GM18951 (cell line): ENCODE measurements at regions not wholly inside any gene's neighbourhood (a gene's known extent, or its start where the extent isn't known, plus 50 kb on each side); places are given as distances from the start of the nearest gene placed in this dataset.

Experiments used
- POLR2A ChIP-seq: IDR thresholded peaks from 4 replicates; pipeline ENCODE4 v1.6.1; 2011; ENCODE audit warnings: mild to moderate bottlenecking; ENCODE audit not compliant: insufficient read length, insufficient read depth; ENCODE audit errors: extremely low read depth
- in situ Hi-C: fragments of 300-500 bp; cut with MboI; formaldehyde crosslinking; loops from one replicate; pipeline ENCODE4 v1.12.0; 2022; ENCODE audit warnings: low sequenced_read_pairs, mixed read lengths, inconsistent platforms; ENCODE audit not compliant: unreplicated experiment

GRCh38 chr15:48002767-48003166 is 118.0 kb upstream of the SLC24A5 start:
- in situ Hi-C loops, result no loop called here
- TF ChIP-seq POLR2A, result no peak

DNA sequence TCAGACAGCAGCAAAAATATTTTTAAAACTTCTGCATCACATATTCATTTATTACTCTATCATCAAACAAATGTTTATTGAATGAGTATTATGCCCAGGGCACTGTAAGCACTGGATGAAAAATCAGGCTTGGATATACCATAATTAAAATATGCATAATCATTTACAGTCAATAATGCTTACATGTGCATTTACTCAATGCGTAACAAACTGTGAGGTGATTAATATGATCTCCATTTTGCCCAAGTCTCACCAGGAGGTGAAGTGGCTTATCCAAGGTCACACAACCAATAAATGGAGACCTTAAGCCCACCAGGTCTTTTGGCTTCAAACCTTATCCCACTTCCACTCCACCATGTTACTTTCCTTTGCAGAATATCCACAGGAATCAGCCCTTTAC is 117.3 kb upstream of the SLC24A5 start:
- in situ Hi-C loops, result no loop called here
- TF ChIP-seq POLR2A, result no peak

GRCh38 chr15:48005077-48005476 is 115.7 kb upstream of the SLC24A5 start:
- no peak for TF ChIP-seq POLR2A
- in situ Hi-C loops, result no loop called here

GRCh38 chr15:48006031-48006511 is 114.7 kb upstream of the SLC24A5 start:
- no peak for TF ChIP-seq POLR2A
- in situ Hi-C loops, result no loop called here

- in situ Hi-C loops, result no loop called here
- TF ChIP-seq POLR2A, result no peak
These were observed 110.5 kb upstream of the SLC24A5 start for GRCh38 chr15:48010316-48010715.

GRCh38 chr15:48012191-48012590 is 108.6 kb upstream of the SLC24A5 start:
- TF ChIP-seq POLR2A, result no peak
- in situ Hi-C loops, result no loop called here

DNA sequence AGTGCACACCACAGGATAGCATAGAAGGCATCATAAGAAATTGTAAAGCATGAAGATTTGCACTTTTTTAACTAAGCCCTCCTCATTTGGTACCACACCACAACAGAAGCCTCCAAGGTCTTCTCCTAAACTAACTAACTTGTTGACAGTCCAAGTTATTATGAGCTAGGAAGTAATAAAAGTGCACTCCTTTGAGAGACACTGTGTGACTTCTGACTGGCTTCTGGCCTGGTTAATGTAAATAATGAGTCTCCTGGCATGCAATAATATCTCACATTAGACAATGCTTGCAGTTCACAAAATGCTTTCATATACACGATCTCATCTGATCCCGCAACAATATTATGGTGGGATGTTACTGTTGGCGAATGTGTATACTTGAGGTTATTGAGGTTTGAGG is 103.9 kb upstream of the SLC24A5 start:
- in situ Hi-C loops, result no loop called here
- TF ChIP-seq POLR2A, result no peak

DNA sequence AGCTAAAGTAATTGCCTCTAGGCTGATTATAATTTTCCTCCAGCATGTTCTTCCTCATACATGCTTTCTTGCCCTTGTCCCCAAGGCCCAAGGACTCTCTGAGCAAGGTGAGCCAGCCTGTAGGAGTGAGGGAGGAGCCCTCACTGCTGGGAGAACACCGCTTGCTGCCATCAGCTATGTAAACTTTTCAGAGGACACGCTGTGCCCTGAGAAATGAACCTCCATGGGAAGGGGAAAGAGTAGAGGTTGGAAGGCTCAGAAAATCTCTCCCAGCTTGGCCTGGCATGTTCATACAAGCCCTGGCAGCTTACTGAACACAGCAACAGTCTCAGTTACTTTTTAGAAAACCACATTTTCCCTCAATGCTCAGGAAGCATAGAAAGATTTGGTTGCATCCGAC is 103.0 kb upstream of the SLC24A5 start:
- no peak for TF ChIP-seq POLR2A
- in situ Hi-C loops, result no loop called here

DNA sequence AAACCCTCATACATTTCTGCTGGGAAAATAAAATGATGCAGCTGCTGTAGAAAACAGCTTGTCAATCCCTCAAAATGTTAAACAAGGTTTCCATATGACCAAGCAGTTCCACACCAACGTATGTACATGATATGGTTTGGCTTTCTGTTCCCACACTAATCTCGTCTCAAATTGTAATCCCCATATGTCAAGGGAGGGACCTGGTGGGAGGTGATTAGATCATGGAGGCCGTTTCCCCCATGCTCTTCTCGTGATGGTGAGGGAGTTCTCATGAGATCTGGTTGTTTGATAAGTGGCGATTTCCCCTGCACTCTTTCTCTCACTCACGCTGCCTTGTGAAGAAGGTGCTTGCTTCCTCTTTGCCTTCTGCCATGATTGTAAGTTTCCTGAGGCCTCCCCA is 100.6 kb upstream of the SLC24A5 start:
- TF ChIP-seq POLR2A, result no peak
- in situ Hi-C loops, result no loop called here

GRCh38 chr15:48021336-48022086 is 99.3 kb upstream of the SLC24A5 start:
- no peak for TF ChIP-seq POLR2A
- in situ Hi-C loops, result no loop called here

- no peak for TF ChIP-seq POLR2A
- in situ Hi-C loops, result no loop called here
These were observed 95.7 kb upstream of the SLC24A5 start for GRCh38 chr15:48025118-48025517.

DNA sequence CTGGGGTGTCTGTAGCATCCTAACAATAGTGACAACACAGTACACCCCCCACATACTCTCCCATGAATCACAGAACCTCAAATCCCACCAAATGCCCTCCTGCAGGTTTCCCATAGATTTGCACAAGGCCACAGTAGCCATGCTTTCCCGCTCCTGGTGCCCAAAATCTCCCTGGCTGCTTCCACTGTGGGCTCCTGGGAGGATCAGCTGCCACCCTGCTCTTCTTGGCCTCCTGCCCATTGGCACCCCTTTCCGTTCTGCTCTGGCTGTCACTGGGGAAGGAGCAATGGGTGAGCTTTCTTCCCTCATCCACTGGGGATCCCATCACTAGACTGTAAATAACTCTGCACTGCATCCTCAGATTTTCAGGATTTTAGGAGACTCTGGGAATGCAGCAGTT is 92.1 kb upstream of the SLC24A5 start:
- in situ Hi-C loops, result no loop called here
- TF ChIP-seq POLR2A, result no peak

DNA sequence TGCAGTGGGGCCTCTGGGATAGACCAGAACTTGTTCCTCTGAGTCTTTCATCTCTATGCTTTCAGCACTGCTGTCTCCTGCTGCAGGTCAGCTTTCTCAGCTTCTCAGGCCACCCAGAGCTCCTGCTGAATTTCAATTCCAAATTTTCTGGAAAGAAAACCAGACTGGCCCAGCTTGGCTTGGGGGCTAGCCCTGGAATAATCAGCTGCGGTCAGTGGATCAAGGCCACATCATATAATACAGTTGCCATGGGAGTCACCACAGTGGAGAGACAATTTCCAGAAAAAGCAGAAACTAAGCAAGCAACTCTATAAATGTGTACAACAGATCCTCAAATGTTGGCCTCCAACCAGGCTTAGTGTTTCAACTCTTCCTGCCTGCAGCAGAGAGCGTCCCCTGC is 91.1 kb upstream of the SLC24A5 start:
- TF ChIP-seq POLR2A, result no peak
- in situ Hi-C loops, result no loop called here

DNA sequence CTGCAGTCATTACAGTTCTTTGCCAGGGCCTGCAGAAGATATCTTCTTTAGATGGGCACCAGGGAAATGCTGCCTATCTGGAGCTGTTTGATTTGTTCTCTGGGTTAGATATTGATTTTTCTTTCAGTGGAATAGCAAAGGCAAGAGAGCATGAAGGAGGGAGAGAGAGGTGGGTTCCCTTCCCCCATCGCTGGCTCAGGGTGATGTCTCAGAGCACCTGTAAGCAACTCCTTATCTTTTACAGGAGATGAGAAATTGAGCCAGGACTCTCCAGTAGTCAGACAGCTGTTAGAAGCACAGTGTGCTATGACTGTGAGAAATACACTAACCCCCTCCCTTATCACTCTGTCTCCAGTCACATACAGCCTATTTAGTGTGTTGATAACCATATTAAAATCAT is 89.3 kb upstream of the SLC24A5 start:
- in situ Hi-C loops, result no loop called here
- no peak for TF ChIP-seq POLR2A
